ENCODE measurements at regions not wholly inside any gene's neighbourhood (a gene's known extent, or its start where the extent isn't known, plus 50 kb on each side); places are given as distances from the start of the nearest gene placed in this dataset.
"Not testable (repeated sequence)": the region's sequence is repeated elsewhere in the genome, so short reads cannot be mapped to it uniquely, and the experiment has no call there.

- not testable (repeated sequence) for TF ChIP-seq CTCF (IDR thresholded peaks at IDR 0.05); POLR2A (IDR thresholded peaks at IDR 0.05); POLR2AphosphoS5 (IDR thresholded peaks at IDR 0.05; ENCODE audit: insufficient read depth in 1 of 2, low read depth in 1 of 2)
Measured at GRCh38 chr6:144676310-144676709, 391.2 kb downstream of the UTRN start.

All from vagina (tissue), 2 donors.